IPS-20b (cell line): ENCODE measurements at regions not wholly inside any gene's neighbourhood (a gene's known extent, or its start where the extent isn't known, plus 50 kb on each side); places are given as distances from the start of the nearest gene placed in this dataset.

Source experiments
- H3K27ac ChIP-seq: one replicate; pipeline ENCODE4 v1.5.1; 2013; ENCODE audit warnings: low read length
- H3K27me3 ChIP-seq: 2 replicates; pipeline ENCODE4 v1.6.1; 2013; ENCODE audit warnings: mild to moderate bottlenecking, low read length, inconsistent platforms; ENCODE audit not compliant: insufficient read depth
- H3K36me3 ChIP-seq: 2 replicates; pipeline ENCODE4 v1.6.1; 2013; ENCODE audit warnings: low read depth, mild to moderate bottlenecking, inconsistent platforms, low read length, moderate library complexity; ENCODE audit not compliant: insufficient read depth
- H3K4me1 ChIP-seq: 2 replicates; pipeline ENCODE4 v1.6.1; 2013; ENCODE audit warnings: mild to moderate bottlenecking, control low read depth, inconsistent platforms, low read length, moderate library complexity; ENCODE audit not compliant: insufficient read depth
- H3K4me3 ChIP-seq: 2 replicates; pipeline ENCODE4 v1.5.1; 2013; ENCODE audit warnings: mild to moderate bottlenecking, low read length, inconsistent platforms
- H3K9ac ChIP-seq: 2 replicates; pipeline ENCODE4 v1.6.1; 2013; ENCODE audit warnings: low read depth, mild to moderate bottlenecking, inconsistent platforms, low read length, moderate library complexity
- H3K9me3 ChIP-seq: 2 replicates; pipeline ENCODE4 v1.6.1; 2013; ENCODE audit warnings: mild to moderate bottlenecking, low read depth, low read length, inconsistent platforms; ENCODE audit not compliant: insufficient read depth

GRCh38 chr22:27028093-27028492 is 370.7 kb downstream of the MIAT start:
- H3K27me3 ChIP-seq = no peaks in the 10 kb centered on the region
- no peak overlapping the region for H3K4me3 ChIP-seq
- H3K36me3 ChIP-seq = no peaks in the 10 kb centered on the region
- H3K9ac ChIP-seq = no peak overlapping the region
- peaks cover 7% of the 10 kb centered on the region; the same call in 1 of the 2 replicates for H3K4me1 ChIP-seq
- H3K27ac ChIP-seq = no peak overlapping the region
- no peaks in the 10 kb centered on the region; the same call in 1 of the 2 replicates for H3K9me3 ChIP-seq

DNA sequence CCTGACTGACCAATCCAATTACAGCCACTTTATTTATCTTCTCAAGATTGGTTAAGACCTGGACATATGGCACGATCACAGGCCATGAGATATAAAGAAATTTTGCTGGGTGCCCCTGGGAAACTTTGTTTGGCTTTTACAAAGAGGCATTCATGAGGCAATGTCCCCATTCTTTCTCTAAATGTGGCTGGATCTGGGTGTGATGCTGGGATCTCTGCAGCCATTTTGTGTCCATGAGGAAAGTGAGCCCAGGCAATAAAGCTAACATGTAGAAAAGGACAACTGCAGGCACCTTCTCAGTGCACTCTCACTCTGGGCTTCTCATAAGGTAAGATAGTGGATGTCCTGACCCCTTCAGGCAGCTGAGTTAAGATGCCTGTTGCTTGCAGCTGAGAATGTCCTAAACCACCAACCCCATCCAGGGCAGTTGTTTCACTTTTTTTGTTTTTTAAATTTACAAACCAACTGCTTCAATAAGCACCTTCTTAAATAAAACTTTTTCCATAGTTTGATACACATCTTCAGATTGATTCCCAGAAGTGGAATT is 372.3 kb downstream of the MIAT start:
- no peaks in the 10 kb centered on the region for H3K27me3 ChIP-seq
- no peak overlapping the region for H3K4me3 ChIP-seq

DNA sequence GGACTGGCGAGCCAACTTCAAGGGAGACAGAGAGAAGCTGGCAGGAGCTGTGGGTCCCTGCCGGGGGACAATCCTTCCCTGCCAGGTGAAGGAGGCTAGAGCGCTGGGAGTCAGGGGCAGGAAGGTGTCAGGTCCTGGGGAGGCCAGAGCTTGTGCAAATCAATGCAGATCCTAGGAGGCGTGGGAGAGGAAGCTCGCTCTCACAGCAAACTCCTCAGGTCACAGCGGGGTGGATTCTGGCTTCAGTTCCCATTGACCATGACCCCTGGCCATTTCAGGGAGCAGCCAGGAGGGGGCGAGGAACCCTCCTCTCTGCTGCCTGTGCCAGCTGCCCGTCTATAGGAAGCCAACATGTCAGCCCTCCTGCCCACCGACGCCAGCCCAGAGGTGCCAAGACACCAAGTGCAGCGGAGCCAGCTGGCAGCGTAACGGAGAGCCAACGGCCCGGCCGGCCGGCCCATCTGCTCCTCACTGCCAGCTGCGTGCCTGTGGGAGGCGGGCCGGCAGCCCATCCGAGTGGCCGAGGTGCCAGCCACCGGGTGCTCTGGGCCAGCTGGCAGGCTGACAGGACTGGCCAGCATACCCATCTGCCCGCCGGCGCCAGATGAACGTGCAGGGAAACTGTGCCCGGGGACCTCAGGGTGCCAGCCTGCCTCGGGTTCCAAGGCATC is 374.8 kb downstream of the MIAT start:
- no peak overlapping the region for H3K27ac ChIP-seq
- H3K4me1 ChIP-seq = no peaks in the 10 kb centered on the region
- no peaks in the 10 kb centered on the region for H3K36me3 ChIP-seq
- H3K9me3 ChIP-seq = no peaks in the 10 kb centered on the region; the same call in 1 of the 2 replicates
- H3K9ac ChIP-seq = no peak overlapping the region
- H3K4me3 ChIP-seq = no peak overlapping the region
- H3K27me3 ChIP-seq = no peaks in the 10 kb centered on the region

More for the DNA sequence above, 372.3 kb downstream of the MIAT start:
- H3K36me3 ChIP-seq = no peaks in the 10 kb centered on the region
- no peak overlapping the region for H3K9ac ChIP-seq
- no peaks in the 10 kb centered on the region; the same call in 1 of the 2 replicates for H3K9me3 ChIP-seq
- peaks cover 7% of the 10 kb centered on the region; the same call in 1 of the 2 replicates for H3K4me1 ChIP-seq
- no peak overlapping the region for H3K27ac ChIP-seq

DNA sequence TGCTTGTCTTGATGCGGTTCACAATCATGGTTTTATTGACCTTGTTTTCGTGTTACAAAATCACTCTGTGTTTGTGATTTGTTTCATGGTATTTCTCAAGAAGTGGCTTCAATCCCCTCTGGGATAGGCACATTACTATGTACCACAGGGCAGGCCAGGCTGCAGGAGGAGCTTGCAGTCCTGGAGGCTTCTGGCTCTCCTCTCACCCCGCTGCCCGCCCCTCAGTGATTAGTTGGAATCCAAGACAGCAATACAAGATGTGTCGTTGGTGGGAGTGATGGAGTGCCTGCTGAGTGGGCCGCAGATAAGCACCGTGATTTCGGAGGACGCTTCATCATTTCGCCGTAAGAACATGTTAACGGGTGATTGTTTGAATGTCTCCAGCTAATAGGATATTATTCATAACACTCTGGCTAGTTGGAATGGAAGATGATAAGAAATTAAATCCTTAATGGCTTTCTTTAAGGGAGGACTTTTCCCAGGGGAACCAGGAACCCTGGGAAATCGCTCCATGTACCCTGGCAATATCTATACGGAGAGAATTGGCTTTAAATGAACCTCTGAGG is 384.4 kb downstream of the MIAT start:
- Histone ChIP-seq H3K9ac (no peak overlapping the region), H3K4me1 (0 out of 2 replicates have a peak, but pooled peaks cover 3% of the 10 kb centered on the region), H3K9me3 (no peaks in the 10 kb centered on the region), H3K36me3 (no peaks in the 10 kb centered on the region), H3K4me3 (no peak overlapping the region), H3K27me3 (no peaks in the 10 kb centered on the region), H3K27ac (no peak overlapping the region)

- no peaks in the 10 kb centered on the region for H3K27me3 ChIP-seq
- 0 out of 2 replicates have a peak, but pooled peaks cover 3% of the 10 kb centered on the region for H3K4me1 ChIP-seq
These were observed 385.9 kb downstream of the MIAT start for GRCh38 chr22:27043262-27043661.

DNA sequence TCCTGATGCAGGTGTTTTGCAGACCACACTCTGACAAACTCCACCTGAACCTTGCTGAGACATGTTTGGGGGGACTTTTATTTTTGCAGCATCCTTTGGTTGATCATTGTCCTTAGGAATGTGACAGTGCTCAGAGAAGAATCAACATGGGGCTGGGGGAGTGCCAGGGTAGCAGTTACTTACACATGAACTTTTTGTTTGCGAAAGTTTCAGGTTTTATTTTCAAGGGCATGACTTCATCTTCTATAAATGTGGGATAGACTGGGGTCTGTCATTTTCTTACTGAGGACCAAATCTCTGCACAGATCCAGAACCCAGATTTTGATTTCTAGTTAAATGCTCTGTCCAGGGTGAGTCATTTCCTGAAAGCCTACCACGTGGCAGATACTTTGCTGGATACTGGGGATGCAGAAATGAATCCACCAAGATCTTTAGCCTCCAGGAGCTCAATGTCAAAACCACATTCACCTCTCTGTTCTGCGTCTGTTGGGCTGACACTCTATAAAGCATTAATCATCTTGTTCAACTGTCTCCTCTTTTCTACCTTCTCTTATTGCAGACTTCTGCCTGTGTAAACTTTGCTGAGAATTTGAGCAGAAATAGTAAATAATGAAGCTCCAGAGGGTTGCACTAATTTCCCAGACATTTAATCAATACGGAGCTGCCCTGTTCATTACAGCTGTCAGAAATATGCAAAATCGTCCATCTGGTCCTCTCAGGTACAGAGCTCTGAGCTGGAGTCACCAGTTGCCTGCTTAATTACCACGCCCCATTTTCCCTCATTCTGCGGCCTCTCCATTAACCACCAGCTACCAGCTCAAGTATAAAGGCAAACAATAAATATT is 387.9 kb downstream of the MIAT start:
- Histone ChIP-seq H3K27me3 (no peaks in the 10 kb centered on the region), H3K4me3 (no peak overlapping the region), H3K27ac (no peak overlapping the region), H3K36me3 (no peaks in the 10 kb centered on the region), H3K9ac (no peak overlapping the region), H3K4me1 (0 out of 2 replicates have a peak, but pooled peaks cover 3% of the 10 kb centered on the region), H3K9me3 (no peaks in the 10 kb centered on the region)

More at GRCh38 chr22:27043262-27043661, 385.9 kb downstream of the MIAT start:
- Histone ChIP-seq H3K4me3 (no peak overlapping the region), H3K36me3 (no peaks in the 10 kb centered on the region), H3K9me3 (no peaks in the 10 kb centered on the region), H3K9ac (no peak overlapping the region), H3K27ac (no peak overlapping the region)

DNA sequence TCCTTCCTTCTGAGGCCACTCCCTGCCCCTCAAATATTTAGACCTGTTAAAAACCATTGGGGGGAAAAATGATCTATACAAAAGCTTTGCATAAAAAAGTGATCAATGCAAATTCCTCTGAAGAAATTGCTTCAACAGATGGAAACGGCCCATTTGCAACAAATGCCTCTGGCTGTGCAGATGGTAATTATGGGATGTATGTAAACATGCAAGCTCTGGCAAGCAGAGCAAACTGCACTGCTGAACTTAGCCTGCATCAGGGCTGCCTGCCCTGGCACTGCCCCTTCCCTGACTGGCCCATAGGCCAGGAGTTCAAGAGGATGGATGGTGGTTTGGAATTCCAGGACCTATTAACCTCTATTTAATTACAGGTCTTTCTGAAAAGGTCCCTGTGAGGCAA is 388.7 kb downstream of the MIAT start:
- Histone ChIP-seq H3K9me3 (no peaks in the 10 kb centered on the region), H3K4me1 (0 out of 2 replicates have a peak, but pooled peaks cover 3% of the 10 kb centered on the region), H3K9ac (no peak overlapping the region; the same call in 1 of the 2 replicates), H3K27ac (no peak overlapping the region), H3K27me3 (no peaks in the 10 kb centered on the region), H3K4me3 (no peak overlapping the region), H3K36me3 (no peaks in the 10 kb centered on the region)

DNA sequence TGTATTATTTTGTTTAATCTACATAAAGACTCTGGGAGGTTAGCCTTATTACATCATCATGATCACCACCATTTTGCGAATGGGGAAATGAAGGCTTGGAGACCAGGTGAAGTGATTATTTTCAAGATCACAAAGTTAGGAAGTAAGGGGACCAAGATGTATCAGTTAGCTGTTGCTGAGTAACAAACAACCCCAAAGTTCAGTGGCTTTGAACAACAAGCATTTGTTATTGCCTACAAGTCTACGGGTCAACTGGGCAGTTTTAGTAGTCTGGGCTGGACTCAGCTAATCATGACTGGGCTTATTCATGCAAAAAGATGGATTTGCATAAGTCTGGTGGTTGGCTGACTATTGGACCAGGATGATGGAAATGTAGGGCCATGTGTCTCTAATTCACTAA is 389.2 kb downstream of the MIAT start:
- Histone ChIP-seq H3K36me3 (no peaks in the 10 kb centered on the region), H3K4me3 (no peak overlapping the region), H3K27me3 (no peaks in the 10 kb centered on the region), H3K9ac (no peak overlapping the region), H3K9me3 (no peaks in the 10 kb centered on the region), H3K27ac (no peak overlapping the region), H3K4me1 (0 out of 2 replicates have a peak, but pooled peaks cover 3% of the 10 kb centered on the region)

GRCh38 chr22:27050771-27051170 is 393.4 kb downstream of the MIAT start:
- no peaks in the 10 kb centered on the region for H3K36me3 ChIP-seq
- H3K4me3 ChIP-seq = no peak overlapping the region
- no peak overlapping the region for H3K9ac ChIP-seq
- H3K27me3 ChIP-seq = no peaks in the 10 kb centered on the region
- no peaks in the 10 kb centered on the region for H3K9me3 ChIP-seq
- H3K4me1 ChIP-seq = no peaks in the 10 kb centered on the region
- no peak overlapping the region for H3K27ac ChIP-seq

- H3K4me3 ChIP-seq = no peak overlapping the region
- H3K9me3 ChIP-seq = no peaks in the 10 kb centered on the region
- no peak overlapping the region for H3K9ac ChIP-seq
- H3K27me3 ChIP-seq = no peaks in the 10 kb centered on the region
- H3K36me3 ChIP-seq = no peaks in the 10 kb centered on the region
- no peak overlapping the region for H3K27ac ChIP-seq
- no peaks in the 10 kb centered on the region for H3K4me1 ChIP-seq
These were observed 394.0 kb downstream of the MIAT start for GRCh38 chr22:27051407-27051806.

DNA sequence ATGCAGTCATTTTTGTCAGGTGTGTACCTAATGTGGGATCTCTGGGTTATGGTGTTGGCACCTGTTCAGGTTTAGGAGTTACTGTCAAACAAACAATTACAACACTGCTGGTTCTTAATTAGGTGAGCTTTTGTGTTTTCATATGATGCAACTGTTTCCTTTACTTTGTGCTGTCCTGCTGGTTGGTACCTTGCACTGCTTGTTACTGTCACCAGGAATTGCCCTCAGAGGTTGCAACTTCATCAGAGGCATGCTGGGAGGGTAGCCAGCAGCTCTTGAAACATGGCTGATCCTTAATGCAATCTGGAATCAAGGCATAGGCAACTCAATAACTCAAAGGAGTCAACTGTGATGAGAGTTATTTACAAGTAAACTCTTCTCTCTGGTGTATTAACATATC is 400.3 kb downstream of the MIAT start:
- H3K27ac ChIP-seq = no peak overlapping the region
- H3K9ac ChIP-seq = no peak overlapping the region
- H3K27me3 ChIP-seq = no peaks in the 10 kb centered on the region
- no peaks in the 10 kb centered on the region for H3K9me3 ChIP-seq
- no peaks in the 10 kb centered on the region for H3K4me1 ChIP-seq
- no peaks in the 10 kb centered on the region for H3K36me3 ChIP-seq
- H3K4me3 ChIP-seq = no peak overlapping the region
